ENCODE measurements at regions not wholly inside any gene's neighbourhood (a gene's known extent, or its start where the extent isn't known, plus 50 kb on each side); places are given as distances from the start of the nearest gene placed in this dataset.
A peak's percentile ranks its signal among the peaks of the same experiment; 100 is the strongest.

DNA sequence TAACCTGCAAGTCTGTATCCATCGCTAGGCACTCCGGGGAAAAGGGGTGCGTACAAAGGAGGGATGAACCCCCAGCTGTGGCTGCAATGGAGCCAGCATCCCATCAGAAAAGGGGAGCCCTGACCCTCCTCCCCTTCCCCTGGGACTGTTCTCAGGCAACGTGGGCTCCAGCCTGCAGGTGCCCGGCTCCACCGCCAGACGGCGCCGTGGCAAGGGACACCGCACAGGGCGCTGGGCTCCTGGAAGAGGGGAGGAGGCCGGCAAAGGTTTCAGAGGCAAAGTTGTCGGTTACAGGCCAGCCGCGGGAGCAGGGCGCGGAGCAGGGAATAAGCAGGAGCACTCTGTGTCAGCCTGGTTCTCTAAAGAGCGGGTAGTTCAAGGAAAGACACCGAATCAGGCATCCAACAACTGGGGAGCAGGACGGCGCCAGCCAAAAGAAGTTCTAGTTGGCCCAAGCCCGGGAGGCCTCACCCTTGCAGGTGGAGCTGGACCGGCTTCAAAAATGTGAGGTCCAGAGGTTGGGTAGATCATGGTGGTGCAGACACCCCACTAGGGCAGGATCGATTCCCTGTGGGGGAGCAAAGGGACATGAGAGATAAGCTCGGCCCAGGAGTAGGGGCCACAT, 53.0 kb upstream of the ATP12A start:
- Mint-ChIP-seq H3K9me3 (ENCODE audit: low read depth) (no peaks in the 10 kb centered on the region), H3K36me3 (ENCODE audit: insufficient read depth) (no peaks in the 10 kb centered on the region), H3K27me3 (no peaks in the 10 kb centered on the region), H3K27ac (no peak overlapping the region), H3K4me1 (ENCODE audit: low read depth) (peaks cover 11% of the 10 kb centered on the region), H3K4me3 (ENCODE audit: low read depth) (no peak overlapping the region)
- TF ChIP-seq, protein P1, sequence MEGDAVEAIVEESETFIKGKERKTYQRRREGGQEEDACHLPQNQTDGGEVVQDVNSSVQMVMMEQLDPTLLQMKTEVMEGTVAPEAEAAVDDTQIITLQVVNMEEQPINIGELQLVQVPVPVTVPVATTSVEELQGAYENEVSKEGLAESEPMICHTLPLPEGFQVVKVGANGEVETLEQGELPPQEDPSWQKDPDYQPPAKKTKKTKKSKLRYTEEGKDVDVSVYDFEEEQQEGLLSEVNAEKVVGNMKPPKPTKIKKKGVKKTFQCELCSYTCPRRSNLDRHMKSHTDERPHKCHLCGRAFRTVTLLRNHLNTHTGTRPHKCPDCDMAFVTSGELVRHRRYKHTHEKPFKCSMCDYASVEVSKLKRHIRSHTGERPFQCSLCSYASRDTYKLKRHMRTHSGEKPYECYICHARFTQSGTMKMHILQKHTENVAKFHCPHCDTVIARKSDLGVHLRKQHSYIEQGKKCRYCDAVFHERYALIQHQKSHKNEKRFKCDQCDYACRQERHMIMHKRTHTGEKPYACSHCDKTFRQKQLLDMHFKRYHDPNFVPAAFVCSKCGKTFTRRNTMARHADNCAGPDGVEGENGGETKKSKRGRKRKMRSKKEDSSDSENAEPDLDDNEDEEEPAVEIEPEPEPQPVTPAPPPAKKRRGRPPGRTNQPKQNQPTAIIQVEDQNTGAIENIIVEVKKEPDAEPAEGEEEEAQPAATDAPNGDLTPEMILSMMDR (IDR thresholded peaks at IDR 0.05; ENCODE audit: unreplicated experiment) = peak; percentile 89
- DNase-seq (ENCODE audit: low spot score, unreplicated experiment) = peak; percentile 66

DNA sequence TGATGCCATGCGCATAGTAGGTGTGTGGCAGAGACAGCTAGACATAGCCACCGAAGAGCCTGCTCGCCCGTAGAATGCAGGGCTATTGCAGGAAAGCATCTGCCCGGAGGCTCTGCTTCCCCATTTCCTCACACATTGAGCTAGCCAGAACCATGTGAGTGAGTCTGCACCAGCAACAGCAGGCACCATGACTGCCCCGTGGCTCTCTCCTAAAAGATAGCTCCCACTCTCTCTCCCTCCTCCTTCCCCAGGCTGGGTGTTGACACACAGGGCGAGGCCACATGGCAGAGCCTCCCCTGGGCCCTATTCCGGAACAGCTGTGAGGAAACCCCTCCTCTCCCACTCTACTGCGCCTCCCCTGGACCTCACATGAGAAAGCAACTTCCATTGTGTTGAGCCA, 52.3 kb upstream of the ATP12A start:
- H3K36me3 Mint-ChIP-seq (ENCODE audit: insufficient read depth) = no peaks in the 10 kb centered on the region
- H3K4me1 Mint-ChIP-seq (ENCODE audit: low read depth) = peaks cover 11% of the 10 kb centered on the region
- no peaks in the 10 kb centered on the region for H3K9me3 Mint-ChIP-seq (ENCODE audit: low read depth)
- TF ChIP-seq, protein P1 (IDR thresholded peaks at IDR 0.05; ENCODE audit: unreplicated experiment) = no peak
- no peak overlapping the region for H3K27ac Mint-ChIP-seq
- DNase-seq (ENCODE audit: low spot score, unreplicated experiment) = no peak
- no peak overlapping the region for H3K4me3 Mint-ChIP-seq (ENCODE audit: low read depth)
- no peaks in the 10 kb centered on the region for H3K27me3 Mint-ChIP-seq

DNA sequence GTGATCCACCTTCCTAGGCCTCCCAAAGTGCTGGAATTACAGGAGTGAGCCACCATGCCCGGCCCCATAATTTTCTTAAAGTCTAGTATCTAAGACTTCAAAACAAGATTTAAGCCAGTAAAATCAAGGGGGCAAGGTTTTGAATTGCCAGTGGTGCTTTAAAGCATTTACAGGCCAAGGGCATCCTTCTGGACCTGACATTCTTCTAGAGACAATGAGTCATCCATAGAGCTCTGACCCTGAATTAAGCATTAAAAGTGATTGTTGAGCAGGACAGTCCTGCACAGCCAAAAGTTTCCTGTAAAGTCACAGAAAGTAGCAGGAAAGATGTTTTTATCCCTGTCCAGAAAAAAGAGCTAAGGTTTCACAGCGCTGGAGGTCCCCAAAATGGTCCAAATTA, 50.9 kb upstream of the ATP12A start:
- H3K27me3 Mint-ChIP-seq = no peaks in the 10 kb centered on the region
- no peak overlapping the region for H3K4me3 Mint-ChIP-seq (ENCODE audit: low read depth)
- H3K27ac Mint-ChIP-seq = no peak overlapping the region
- TF ChIP-seq, protein P1 (IDR thresholded peaks at IDR 0.05; ENCODE audit: unreplicated experiment) = no peak
- H3K36me3 Mint-ChIP-seq (ENCODE audit: insufficient read depth) = no peaks in the 10 kb centered on the region
- no peaks in the 10 kb centered on the region for H3K9me3 Mint-ChIP-seq (ENCODE audit: low read depth)
- no peak for DNase-seq (ENCODE audit: low spot score, unreplicated experiment)
- H3K4me1 Mint-ChIP-seq (ENCODE audit: low read depth) = peaks cover 11% of the 10 kb centered on the region

DNA sequence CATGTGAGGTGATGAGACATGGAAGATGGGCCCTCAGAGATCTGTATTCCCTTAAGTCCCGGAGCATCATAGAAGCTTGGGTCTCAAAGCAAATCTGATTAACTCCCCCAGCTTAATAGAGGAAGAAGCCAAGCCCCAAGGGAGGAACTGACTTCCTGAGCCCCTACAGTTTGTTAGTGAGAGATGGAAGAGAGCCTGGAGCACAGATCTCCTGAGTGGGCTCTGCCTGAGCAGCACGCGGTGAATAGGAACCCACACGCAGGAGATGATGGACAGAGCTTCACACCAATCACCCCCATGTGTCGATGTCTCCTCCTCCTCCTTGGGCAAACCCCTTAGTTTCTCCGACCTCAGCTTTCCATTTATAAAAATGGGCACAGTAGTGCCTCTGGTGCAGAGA, 50.1 kb upstream of the ATP12A start:
- no peak overlapping the region for H3K4me3 Mint-ChIP-seq (ENCODE audit: low read depth)
- TF ChIP-seq, protein P1 (IDR thresholded peaks at IDR 0.05; ENCODE audit: unreplicated experiment) = no peak
- H3K27ac Mint-ChIP-seq = no peak overlapping the region
- H3K36me3 Mint-ChIP-seq (ENCODE audit: insufficient read depth) = no peaks in the 10 kb centered on the region
- no peak for DNase-seq (ENCODE audit: low spot score, unreplicated experiment)
- no peaks in the 10 kb centered on the region for H3K9me3 Mint-ChIP-seq (ENCODE audit: low read depth)
- H3K27me3 Mint-ChIP-seq = no peaks in the 10 kb centered on the region
- H3K4me1 Mint-ChIP-seq (ENCODE audit: low read depth) = peaks cover 11% of the 10 kb centered on the region

Data from progenitor cell of endocrine pancreas (in vitro differentiated cells).